SK-MEL-5 (cell line): ENCODE measurements at regions not wholly inside any gene's neighbourhood (a gene's known extent, or its start where the extent isn't known, plus 50 kb on each side); places are given as distances from the start of the nearest gene placed in this dataset.
A peak's percentile ranks its signal among the peaks of the same experiment; 100 is the strongest.
"Not testable (repeated sequence)": the region's sequence is repeated elsewhere in the genome, so short reads cannot be mapped to it uniquely, and the experiment has no call there.

Source experiments
- DNase-seq: peaks from one replicate; pipeline ENCODE4 v3.0.0-alpha.2; 2016; ENCODE audit warnings: low read depth, low spot score
- in situ Hi-C: cut with HindIII; loops from 2 replicates; pipeline ENCODE4 v1.10.0; 2016; ENCODE audit warnings: low sequenced_read_pairs, high pct_unique_total_duplicates, low pct_unique_long_range_greater_than_20kb

- in situ Hi-C loops, result no loop called here
- DNase-seq, result no peak
Observed at GRCh38 chr2:22153931-22154613, 1030.3 kb downstream of the TDRD15 start.

GRCh38 chr2:22156661-22157060, 1032.9 kb downstream of the TDRD15 start:
- DNase-seq, in situ Hi-C loops: not testable (repeated sequence)

- in situ Hi-C loops, result no loop called here
- DNase-seq, result no peak
Observed at GRCh38 chr2:22167256-22167655, 1043.5 kb downstream of the TDRD15 start.

- DNase-seq, result no peak
- in situ Hi-C loops, result no loop called here
Observed at GRCh38 chr2:22175003-22175402, 1051.2 kb downstream of the TDRD15 start.

GRCh38 chr2:22185251-22185650, 1061.5 kb downstream of the TDRD15 start:
- DNase-seq, result no peak
- in situ Hi-C loops, result no loop called here

- in situ Hi-C loops, DNase-seq: not testable (repeated sequence)
Observed at GRCh38 chr2:22186261-22186828, 1062.6 kb downstream of the TDRD15 start.

GRCh38 chr2:22189893-22190480, 1066.2 kb downstream of the TDRD15 start:
- no peak for DNase-seq
- in situ Hi-C loops, result no loop called here

GRCh38 chr2:22194218-22194617, 1070.5 kb downstream of the TDRD15 start:
- in situ Hi-C loops, result no loop called here
- no peak for DNase-seq

- DNase-seq, result no peak
- in situ Hi-C loops, result no loop called here
Observed at GRCh38 chr2:22196806-22197205, 1073.0 kb downstream of the TDRD15 start.

- in situ Hi-C loops, result no loop called here
Observed at GRCh38 chr2:22198381-22199283, 1074.9 kb downstream of the TDRD15 start.

GRCh38 chr2:22199994-22200393, 1076.2 kb downstream of the TDRD15 start:
- in situ Hi-C loops, result no loop called here
- DNase-seq, result no peak

More at GRCh38 chr2:22198381-22199283, 1074.9 kb downstream of the TDRD15 start:
- DNase-seq, result no peak

GRCh38 chr2:22209545-22209944, 1085.8 kb downstream of the TDRD15 start:
- DNase-seq, result no peak
- in situ Hi-C loops, result no loop called here

- no peak for DNase-seq
- in situ Hi-C loops, result no loop called here
Observed at GRCh38 chr2:22213237-22213636, 1089.5 kb downstream of the TDRD15 start.

GRCh38 chr2:22215517-22215916, 1091.7 kb downstream of the TDRD15 start:
- peak; percentile 26 for DNase-seq
- in situ Hi-C loops, result no loop called here

GRCh38 chr2:22217881-22218280, 1094.1 kb downstream of the TDRD15 start:
- in situ Hi-C loops, result no loop called here
- no peak for DNase-seq

- in situ Hi-C loops, result no loop called here
- no peak for DNase-seq
Observed at GRCh38 chr2:22221006-22221405, 1097.2 kb downstream of the TDRD15 start.

- no peak for DNase-seq
- in situ Hi-C loops, result no loop called here
Observed at GRCh38 chr2:22238967-22239366, 1115.2 kb downstream of the TDRD15 start.

- DNase-seq, result no peak
- in situ Hi-C loops, result no loop called here
Observed at GRCh38 chr2:22247466-22247865, 1123.7 kb downstream of the TDRD15 start.
